ENCODE measurements at regions not wholly inside any gene's neighbourhood (a gene's known extent, or its start where the extent isn't known, plus 50 kb on each side); places are given as distances from the start of the nearest gene placed in this dataset.

DNA sequence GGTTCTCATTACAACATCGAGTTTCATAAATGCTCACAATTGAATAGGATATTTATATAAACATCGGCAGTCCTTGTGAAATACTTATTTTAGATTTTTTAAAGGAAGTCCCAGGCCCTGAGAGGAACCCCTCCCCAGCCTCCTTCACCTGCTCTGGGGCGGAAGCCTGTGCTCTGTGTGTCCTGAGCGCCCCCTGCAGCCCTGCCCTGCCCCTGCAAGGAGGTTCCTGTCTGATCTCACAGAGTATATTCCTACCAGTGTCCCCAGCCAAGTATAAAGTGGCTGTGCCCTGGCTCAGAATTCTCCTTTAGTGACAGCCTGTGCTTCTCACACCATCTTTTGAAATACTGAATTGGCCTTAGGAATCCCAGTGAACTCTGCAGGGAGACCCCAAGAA lies 659.5 kb downstream of the TMEM121 start:
- ATAC-seq = peak; percentile 57; the same call in 2 of the 3 replicates

DNA sequence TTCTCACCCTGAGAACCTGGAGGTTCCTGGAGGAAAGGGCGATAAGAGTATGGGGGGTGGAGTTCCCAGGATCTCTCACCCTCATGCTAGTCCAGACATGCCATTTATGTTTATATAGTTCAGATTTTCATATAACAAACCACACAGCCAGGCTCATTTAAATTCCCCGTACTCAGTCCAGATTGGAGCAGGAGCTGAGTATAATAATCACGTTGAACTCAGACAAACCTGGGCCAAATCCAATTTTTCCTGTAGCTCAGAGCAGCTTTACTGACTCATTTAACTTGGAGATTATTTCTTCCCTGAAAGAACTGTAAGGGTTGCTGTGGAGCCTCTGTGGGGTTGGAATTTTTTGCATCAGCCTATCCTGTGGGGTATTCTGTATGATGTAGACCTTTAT lies 660.8 kb downstream of the TMEM121 start:
- Histone ChIP-seq H3K9ac (ENCODE audit: insufficient read depth, low read depth, low read length) (no peak overlapping the region), H3K27me3 (ENCODE audit: control insufficient read depth in 1 of 2, insufficient read depth in 2 of 2, low read length in 2 of 2) (no peaks in the 10 kb centered on the region), H2AFZ (ENCODE audit: low read length) (no peak overlapping the region), H4K20me1 (ENCODE audit: insufficient read depth, low read length) (no peaks in the 10 kb centered on the region), H3K36me3 (replicated peaks in 1 of 2; ENCODE audit: control insufficient read depth in 1 of 2, insufficient read depth in 2 of 2, low read length in 2 of 2) (no peaks in the 10 kb centered on the region), H3K27ac (ENCODE audit: extremely low read length, insufficient read depth, low read length) (no peak overlapping the region), H3K4me3 (replicated peaks in 1 of 3; ENCODE audit: insufficient read depth in 1 of 3, low read depth in 2 of 3, low read length in 3 of 3) (no peak overlapping the region), H3K9me3 (ENCODE audit: low read length) (no peaks in the 10 kb centered on the region), H3K4me2 (ENCODE audit: low read depth, low read length) (no peak overlapping the region), H3K79me2 (ENCODE audit: insufficient read depth, low read length) (no peaks in the 10 kb centered on the region), H3K4me1 (ENCODE audit: insufficient read depth, low read length) (no peaks in the 10 kb centered on the region)
- no TSS peak for BruUV-seq (replicated peaks)
- WGBS (ENCODE audit: low lambda C conversion rate) = 0% methylated on average over 3 of the region's 3 CpGs
- no peak for FAIRE-seq
- no peak for DNase-seq (ENCODE audit: low spot score)
- ATAC-seq = no peak
- POLR2A ChIA-PET = no interaction called here
- CTCF ChIA-PET (ENCODE audit: low intra/inter-chr PET ratio, low total read pairs) = no interaction called here
- in situ Hi-C loops (cut with HindIII; ENCODE audit: extremely low pct_ligation_motif_present, low pct_unique_long_range_greater_than_20kb) = no loop called here
- intact Hi-C loops (cut with micrococcal nuclease; ENCODE audit: unreplicated experiment) = no loop called here
- TF ChIP-seq ESRRA (CRISPR knock-in tag; IDR thresholded peaks at IDR 0.05; ENCODE audit: low read depth) = no peak
- no peak for TF ChIP-seq SOX5 (CRISPR knock-in tag; IDR thresholded peaks at IDR 0.05; ENCODE audit: borderline replicate concordance)
- no peak for TF ChIP-seq KDM2A (CRISPR knock-in tag; IDR thresholded peaks at IDR 0.05; ENCODE audit: borderline replicate concordance, low read depth)
- TF ChIP-seq CHCHD3 (CRISPR knock-in tag; IDR thresholded peaks at IDR 0.05) = no peak
- TF ChIP-seq, protein P1, sequence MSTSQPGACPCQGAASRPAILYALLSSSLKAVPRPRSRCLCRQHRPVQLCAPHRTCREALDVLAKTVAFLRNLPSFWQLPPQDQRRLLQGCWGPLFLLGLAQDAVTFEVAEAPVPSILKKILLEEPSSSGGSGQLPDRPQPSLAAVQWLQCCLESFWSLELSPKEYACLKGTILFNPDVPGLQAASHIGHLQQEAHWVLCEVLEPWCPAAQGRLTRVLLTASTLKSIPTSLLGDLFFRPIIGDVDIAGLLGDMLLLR (CRISPR knock-in tag; IDR thresholded peaks at IDR 0.05) = no peak
- no peak for TF ChIP-seq ZKSCAN8 (CRISPR knock-in tag; IDR thresholded peaks at IDR 0.05; ENCODE audit: borderline replicate concordance)
- TF ChIP-seq, protein P2, sequence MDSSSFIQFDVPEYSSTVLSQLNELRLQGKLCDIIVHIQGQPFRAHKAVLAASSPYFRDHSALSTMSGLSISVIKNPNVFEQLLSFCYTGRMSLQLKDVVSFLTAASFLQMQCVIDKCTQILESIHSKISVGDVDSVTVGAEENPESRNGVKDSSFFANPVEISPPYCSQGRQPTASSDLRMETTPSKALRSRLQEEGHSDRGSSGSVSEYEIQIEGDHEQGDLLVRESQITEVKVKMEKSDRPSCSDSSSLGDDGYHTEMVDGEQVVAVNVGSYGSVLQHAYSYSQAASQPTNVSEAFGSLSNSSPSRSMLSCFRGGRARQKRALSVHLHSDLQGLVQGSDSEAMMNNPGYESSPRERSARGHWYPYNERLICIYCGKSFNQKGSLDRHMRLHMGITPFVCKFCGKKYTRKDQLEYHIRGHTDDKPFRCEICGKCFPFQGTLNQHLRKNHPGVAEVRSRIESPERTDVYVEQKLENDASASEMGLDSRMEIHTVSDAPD (CRISPR knock-in tag; IDR thresholded peaks at IDR 0.05) = no peak
- TF ChIP-seq, protein P3, sequence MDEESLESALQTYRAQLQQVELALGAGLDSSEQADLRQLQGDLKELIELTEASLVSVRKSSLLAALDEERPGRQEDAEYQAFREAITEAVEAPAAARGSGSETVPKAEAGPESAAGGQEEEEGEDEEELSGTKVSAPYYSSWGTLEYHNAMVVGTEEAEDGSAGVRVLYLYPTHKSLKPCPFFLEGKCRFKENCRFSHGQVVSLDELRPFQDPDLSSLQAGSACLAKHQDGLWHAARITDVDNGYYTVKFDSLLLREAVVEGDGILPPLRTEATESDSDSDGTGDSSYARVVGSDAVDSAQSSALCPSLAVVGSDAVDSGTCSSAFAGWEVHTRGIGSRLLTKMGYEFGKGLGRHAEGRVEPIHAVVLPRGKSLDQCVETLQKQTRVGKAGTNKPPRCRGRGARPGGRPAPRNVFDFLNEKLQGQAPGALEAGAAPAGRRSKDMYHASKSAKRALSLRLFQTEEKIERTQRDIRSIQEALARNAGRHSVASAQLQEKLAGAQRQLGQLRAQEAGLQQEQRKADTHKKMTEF (CRISPR knock-in tag; IDR thresholded peaks at IDR 0.05) = no peak
- no peak for TF ChIP-seq TCF7 (IDR thresholded peaks at IDR 0.05; ENCODE audit: low read depth)

More for the DNA sequence above, 659.5 kb downstream of the TMEM121 start:
- no peak overlapping the region for H2AFZ ChIP-seq (ENCODE audit: low read length)
- no peak for FAIRE-seq
- H3K4me3 ChIP-seq (replicated peaks in 1 of 3; ENCODE audit: insufficient read depth in 1 of 3, low read depth in 2 of 3, low read length in 3 of 3) = no peak overlapping the region
- H3K4me1 ChIP-seq (ENCODE audit: insufficient read depth, low read length) = no peaks in the 10 kb centered on the region
- H3K9me3 ChIP-seq (ENCODE audit: low read length) = no peaks in the 10 kb centered on the region
- no peak for TF ChIP-seq ZNF335 (CRISPR knock-in tag; IDR thresholded peaks at IDR 0.05)
- TF ChIP-seq MEIS2 (CRISPR knock-in tag; IDR thresholded peaks at IDR 0.05) = no peak
- TF ChIP-seq, protein P4, sequence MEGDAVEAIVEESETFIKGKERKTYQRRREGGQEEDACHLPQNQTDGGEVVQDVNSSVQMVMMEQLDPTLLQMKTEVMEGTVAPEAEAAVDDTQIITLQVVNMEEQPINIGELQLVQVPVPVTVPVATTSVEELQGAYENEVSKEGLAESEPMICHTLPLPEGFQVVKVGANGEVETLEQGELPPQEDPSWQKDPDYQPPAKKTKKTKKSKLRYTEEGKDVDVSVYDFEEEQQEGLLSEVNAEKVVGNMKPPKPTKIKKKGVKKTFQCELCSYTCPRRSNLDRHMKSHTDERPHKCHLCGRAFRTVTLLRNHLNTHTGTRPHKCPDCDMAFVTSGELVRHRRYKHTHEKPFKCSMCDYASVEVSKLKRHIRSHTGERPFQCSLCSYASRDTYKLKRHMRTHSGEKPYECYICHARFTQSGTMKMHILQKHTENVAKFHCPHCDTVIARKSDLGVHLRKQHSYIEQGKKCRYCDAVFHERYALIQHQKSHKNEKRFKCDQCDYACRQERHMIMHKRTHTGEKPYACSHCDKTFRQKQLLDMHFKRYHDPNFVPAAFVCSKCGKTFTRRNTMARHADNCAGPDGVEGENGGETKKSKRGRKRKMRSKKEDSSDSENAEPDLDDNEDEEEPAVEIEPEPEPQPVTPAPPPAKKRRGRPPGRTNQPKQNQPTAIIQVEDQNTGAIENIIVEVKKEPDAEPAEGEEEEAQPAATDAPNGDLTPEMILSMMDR (CRISPR knock-in tag; IDR thresholded peaks at IDR 0.05) = peak; percentile 31; the same call in 1 of the 2 replicates
- TF ChIP-seq, protein P5, sequence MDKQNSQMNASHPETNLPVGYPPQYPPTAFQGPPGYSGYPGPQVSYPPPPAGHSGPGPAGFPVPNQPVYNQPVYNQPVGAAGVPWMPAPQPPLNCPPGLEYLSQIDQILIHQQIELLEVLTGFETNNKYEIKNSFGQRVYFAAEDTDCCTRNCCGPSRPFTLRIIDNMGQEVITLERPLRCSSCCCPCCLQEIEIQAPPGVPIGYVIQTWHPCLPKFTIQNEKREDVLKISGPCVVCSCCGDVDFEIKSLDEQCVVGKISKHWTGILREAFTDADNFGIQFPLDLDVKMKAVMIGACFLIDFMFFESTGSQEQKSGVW (CRISPR knock-in tag; IDR thresholded peaks at IDR 0.05; ENCODE audit: borderline replicate concordance) = no peak
- TF ChIP-seq SMYD3 (CRISPR knock-in tag; IDR thresholded peaks at IDR 0.05) = no peak
- no peak overlapping the region for H3K4me2 ChIP-seq (ENCODE audit: low read depth, low read length)
- no TSS peak for BruUV-seq (replicated peaks)
- in situ Hi-C loops (cut with HindIII; ENCODE audit: extremely low pct_ligation_motif_present, low pct_unique_long_range_greater_than_20kb) = no loop called here
- 26% methylated on average over 4 of the region's 4 CpGs for WGBS (ENCODE audit: low lambda C conversion rate)
- H4K20me1 ChIP-seq (ENCODE audit: insufficient read depth, low read length) = no peaks in the 10 kb centered on the region
- ChIA-PET CTCF (ENCODE audit: low intra/inter-chr PET ratio, low total read pairs) (no interaction called here), POLR2A (no interaction called here)
- no peaks in the 10 kb centered on the region for H3K27me3 ChIP-seq (ENCODE audit: control insufficient read depth in 1 of 2, insufficient read depth in 2 of 2, low read length in 2 of 2)
- no peak for DNase-seq (ENCODE audit: low spot score)
- intact Hi-C loops (cut with micrococcal nuclease; ENCODE audit: unreplicated experiment) = no loop called here
- no peaks in the 10 kb centered on the region for H3K36me3 ChIP-seq (replicated peaks in 1 of 2; ENCODE audit: control insufficient read depth in 1 of 2, insufficient read depth in 2 of 2, low read length in 2 of 2)
- no peak overlapping the region for H3K9ac ChIP-seq (ENCODE audit: insufficient read depth, low read depth, low read length)
- no peak overlapping the region for H3K27ac ChIP-seq (ENCODE audit: extremely low read length, insufficient read depth, low read length)
- no peaks in the 10 kb centered on the region for H3K79me2 ChIP-seq (ENCODE audit: insufficient read depth, low read length)

Measured in HepG2 (cell line).